ENCODE measurements at regions not wholly inside any gene's neighbourhood (a gene's known extent, or its start where the extent isn't known, plus 50 kb on each side); places are given as distances from the start of the nearest gene placed in this dataset.

DNA sequence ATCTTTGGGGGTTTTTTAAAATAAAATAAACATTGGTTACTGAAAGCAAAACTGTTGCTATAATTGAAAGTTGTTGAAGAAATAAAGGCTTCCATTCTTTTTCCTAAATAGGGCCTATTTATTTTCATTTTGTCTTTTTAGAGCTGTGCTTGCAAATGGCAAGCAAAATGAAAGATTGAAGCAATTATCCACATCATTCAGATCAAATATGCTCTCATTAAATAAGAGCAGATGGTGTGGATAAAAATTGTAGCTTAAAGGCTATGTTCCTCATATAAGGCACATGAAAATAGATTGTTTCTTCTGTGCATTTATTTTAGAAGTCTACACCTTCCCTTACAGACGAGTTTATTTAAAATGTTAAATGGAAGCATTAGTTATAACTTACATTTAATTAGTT, 1317.7 kb downstream of the MRPL39 start:
- Histone ChIP-seq H2BK5ac (ENCODE audit: low read depth, low read length) (no peak overlapping the region), H3K4me2 (ENCODE audit: insufficient read depth in 1 of 2, low read depth in 2 of 2, low read length in 2 of 2) (no peak overlapping the region), H2BK12ac (ENCODE audit: low read depth, low read length) (no peak overlapping the region), H2BK120ac (replicated peaks; ENCODE audit: low read depth, low read length) (no peak overlapping the region), H3K27me3 (replicated peaks in 1 of 4; ENCODE audit: control insufficient read depth in 3 of 4, extremely low read depth in 1 of 4, insufficient read depth in 3 of 4, low read length in 3 of 4) (no peaks in the 10 kb centered on the region), H2AFZ (ENCODE audit: low read length) (no peak overlapping the region), H3K14ac (ENCODE audit: insufficient read length) (no peak overlapping the region), H4K8ac (ENCODE audit: extremely low read depth, insufficient read depth, low read length) (no peak overlapping the region), H3K9ac (replicated peaks in 1 of 4; ENCODE audit: extremely low read depth in 1 of 4, low read depth in 3 of 4, low read length in 3 of 4) (no peak overlapping the region), H4K20me1 (replicated peaks in 1 of 2; ENCODE audit: control insufficient read depth in 1 of 2, insufficient read depth in 2 of 2, low read length in 2 of 2) (no peaks in the 10 kb centered on the region), H2BK15ac (ENCODE audit: low read length) (no peak overlapping the region), H3K9me3 (ENCODE audit: insufficient read depth in 2 of 2, low read depth in 1 of 2, low read length in 1 of 2) (peaks cover under 1 to 11% of the 10 kb centered on the region in 2 experiments; a peak in 3 of 4 replicates), H4K5ac (ENCODE audit: insufficient read length, low read depth, low read length) (no peak overlapping the region), H3K36me3 (ENCODE audit: control insufficient read depth in 2 of 4, insufficient read depth in 4 of 4, low read length in 3 of 4) (no peaks in the 10 kb centered on the region), H3K4me3 (ENCODE audit: extremely low read depth in 1 of 4, insufficient read depth in 2 of 4, low read depth in 3 of 4, low read length in 4 of 4) (no peak overlapping the region), H2BK20ac (ENCODE audit: low read length) (no peak overlapping the region), H3K18ac (ENCODE audit: extremely low read depth, low read length) (no peak overlapping the region), H3K4me1 (replicated peaks in 1 of 4; ENCODE audit: control insufficient read depth in 3 of 4, insufficient read depth in 4 of 4, low read length in 3 of 4) (no peaks in the 10 kb centered on the region), H4K91ac (replicated peaks; ENCODE audit: insufficient read length, low read length) (no peak overlapping the region), H2AK5ac (ENCODE audit: low read depth, low read length) (no peak overlapping the region), H3K56ac (replicated peaks; ENCODE audit: insufficient read length, low read depth, low read length) (no peak overlapping the region), H3K79me2 (ENCODE audit: control insufficient read depth in 1 of 2, insufficient read depth in 2 of 2, low read length in 2 of 2) (no peaks in the 10 kb centered on the region), H3K4ac (replicated peaks; ENCODE audit: insufficient read length, low read depth, low read length) (no peak overlapping the region), H3K23me2 (ENCODE audit: low read depth, low read length) (no peaks in the 10 kb centered on the region), H3K27ac (ENCODE audit: low read depth, low read length) (no peak overlapping the region), H3K79me1 (ENCODE audit: low read depth, low read length) (no peaks in the 10 kb centered on the region), H3K23ac (ENCODE audit: insufficient read length) (no peak overlapping the region)
- TF ChIP-seq TBP (IDR thresholded peaks at IDR 0.05; ENCODE audit: low read depth, low read length) (no peak), CEBPB (IDR thresholded peaks at IDR 0.05; ENCODE audit: low read depth, low read length) (no peak), YY1 (IDR thresholded peaks at IDR 0.05; ENCODE audit: low read depth, low read length) (no peak), BCL11A (IDR thresholded peaks at IDR 0.05; ENCODE audit: low read depth in 2 of 2, low read length in 2 of 2) (no peak), SP4 (IDR thresholded peaks at IDR 0.05; ENCODE audit: low read length) (no peak), HDAC2 (IDR thresholded peaks at IDR 0.05; ENCODE audit: borderline replicate concordance in 1 of 2, low read depth in 2 of 2, low read length in 2 of 2) (no peak), GABPA (IDR thresholded peaks at IDR 0.05; ENCODE audit: borderline replicate concordance, insufficient read depth, low read length) (no peak), BACH1 (IDR thresholded peaks at IDR 0.05; ENCODE audit: low read length) (no peak), TEAD4 (IDR thresholded peaks at IDR 0.05; ENCODE audit: low read depth, low read length) (no peak), POU5F1 (IDR thresholded peaks at IDR 0.05; ENCODE audit: low read depth, low read length) (no peak)
- TF ChIP-seq, protein P1, sequence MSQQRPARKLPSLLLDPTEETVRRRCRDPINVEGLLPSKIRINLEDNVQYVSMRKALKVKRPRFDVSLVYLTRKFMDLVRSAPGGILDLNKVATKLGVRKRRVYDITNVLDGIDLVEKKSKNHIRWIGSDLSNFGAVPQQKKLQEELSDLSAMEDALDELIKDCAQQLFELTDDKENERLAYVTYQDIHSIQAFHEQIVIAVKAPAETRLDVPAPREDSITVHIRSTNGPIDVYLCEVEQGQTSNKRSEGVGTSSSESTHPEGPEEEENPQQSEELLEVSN (IDR thresholded peaks at IDR 0.05), result no peak
- WGBS, 2 experiments (ENCODE audit: extremely low coverage in 1 of 2, insufficient coverage in 1 of 2, insufficient read length in 1 of 2, insufficient replicate concordance in 2 of 2, low coverage in 1 of 2, low lambda C conversion rate in 2 of 2, missing lambda C conversion rate in 1 of 2), result 78% methylated on average over 1 of the region's 1 CpG; no CpG with 5 or more reads in 1 of the 2 experiments
- no peak for FAIRE-seq
- ChIA-PET CTCF (ENCODE audit: partially characterized antibody) (interaction anchor here (1.1 kb wide), 1 partner anchor 354 kb away, joined by 3 read pairs; no protein-coding TSS in a partner anchor), POLR2A (ENCODE audit: partially characterized antibody) (no interaction called here)
- DNase-seq (ENCODE audit: low read depth in 1 of 2, low spot score in 2 of 2), result no peak
